NB4 (cell line): ENCODE measurements at regions not wholly inside any gene's neighbourhood (a gene's known extent, or its start where the extent isn't known, plus 50 kb on each side); places are given as distances from the start of the nearest gene placed in this dataset.

Source experiments
- CTCF ChIP-seq: IDR thresholded peaks from one replicate; pipeline ENCODE4 v1.5.1; 2012; ENCODE audit warnings: low read depth, low read length
- MAX ChIP-seq: IDR thresholded peaks from 2 replicates; pipeline ENCODE4 v1.6.1; 2011; ENCODE audit warnings: low read depth, low read length
- MYC ChIP-seq: IDR thresholded peaks from 2 replicates; pipeline ENCODE4 v1.6.1; 2011; ENCODE audit warnings: low read depth, low read length
- POLR2A ChIP-seq: IDR thresholded peaks from 2 replicates; pipeline ENCODE4 v1.6.1; 2011; ENCODE audit warnings: mild to moderate bottlenecking; ENCODE audit not compliant: insufficient read length; ENCODE audit errors: extremely low read depth

GRCh38 chr10:10816447-10816846 is 201.2 kb upstream of the CELF2 start:
- TF ChIP-seq CTCF (no peak), POLR2A (no peak), MAX (no peak), MYC (no peak)
